ENCODE measurements at regions not wholly inside any gene's neighbourhood (a gene's known extent, or its start where the extent isn't known, plus 50 kb on each side); places are given as distances from the start of the nearest gene placed in this dataset.

DNA sequence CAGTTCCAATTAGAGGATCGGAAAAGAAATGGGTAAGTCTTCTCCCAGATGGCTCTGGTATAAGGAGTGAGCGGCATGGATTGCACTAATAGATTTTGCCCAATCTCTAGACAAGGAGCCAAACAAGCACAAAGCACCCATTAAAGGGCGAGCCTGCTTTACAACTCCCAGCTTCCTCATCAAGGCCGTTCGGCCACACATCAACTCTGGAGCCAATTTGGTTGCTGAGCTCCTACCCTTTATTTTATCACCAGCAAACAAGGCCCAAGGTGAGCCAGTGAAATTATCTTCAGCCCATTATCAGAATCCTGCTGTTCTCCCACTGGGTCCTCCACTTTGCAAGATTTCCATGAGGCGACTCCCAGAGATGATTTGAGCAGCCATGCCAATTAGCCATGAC, 292.2 kb upstream of the NPVF start:
- no peak for DNase-seq

- no peak for DNase-seq
Measured at GRCh38 chr7:25521236-25521635, 292.9 kb upstream of the NPVF start.

DNA sequence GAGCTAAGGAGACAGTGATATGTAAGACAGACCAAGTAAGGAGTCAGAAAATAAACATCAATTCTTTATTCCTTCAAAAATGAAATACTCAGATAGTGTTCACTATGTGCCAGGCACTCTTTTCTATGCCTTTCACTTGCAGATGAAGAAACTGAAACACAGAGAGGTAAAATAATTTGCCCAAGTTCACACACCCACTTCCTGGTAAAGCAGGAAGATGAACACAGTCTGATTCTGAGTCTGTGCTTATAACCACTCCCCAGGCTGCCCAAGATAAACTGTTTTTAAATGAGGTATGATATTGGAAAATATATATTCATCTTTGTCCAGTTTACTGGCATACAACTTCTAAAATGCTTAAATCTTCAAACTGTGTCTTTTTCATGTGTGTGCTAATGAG, 294.4 kb upstream of the NPVF start:
- DNase-seq, result no peak

DNA sequence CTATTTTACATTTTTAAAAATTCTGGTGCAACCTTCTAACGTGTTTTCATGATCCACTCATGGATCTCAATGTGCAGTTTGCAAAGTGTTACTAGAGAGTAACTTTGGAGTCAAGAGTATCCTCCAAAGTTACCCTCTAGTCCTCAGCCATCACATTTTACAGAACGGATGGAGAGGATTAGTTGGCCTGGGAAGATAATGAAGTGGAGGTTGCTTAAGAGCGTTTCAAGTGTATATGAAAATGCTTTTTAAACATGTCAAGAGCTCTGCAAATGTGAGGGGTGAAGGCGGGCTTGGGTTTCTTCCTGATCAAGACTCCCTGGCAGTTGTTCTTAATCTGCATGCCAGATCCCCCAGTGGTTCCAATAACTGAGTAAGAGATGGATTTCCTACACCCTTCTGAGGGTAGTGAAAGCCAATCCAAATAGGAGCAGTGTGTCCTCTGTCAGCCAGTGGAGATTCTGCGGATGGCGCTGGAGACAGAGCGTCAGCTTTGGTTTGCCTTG, 299.4 kb upstream of the NPVF start:
- no peak for DNase-seq

DNA sequence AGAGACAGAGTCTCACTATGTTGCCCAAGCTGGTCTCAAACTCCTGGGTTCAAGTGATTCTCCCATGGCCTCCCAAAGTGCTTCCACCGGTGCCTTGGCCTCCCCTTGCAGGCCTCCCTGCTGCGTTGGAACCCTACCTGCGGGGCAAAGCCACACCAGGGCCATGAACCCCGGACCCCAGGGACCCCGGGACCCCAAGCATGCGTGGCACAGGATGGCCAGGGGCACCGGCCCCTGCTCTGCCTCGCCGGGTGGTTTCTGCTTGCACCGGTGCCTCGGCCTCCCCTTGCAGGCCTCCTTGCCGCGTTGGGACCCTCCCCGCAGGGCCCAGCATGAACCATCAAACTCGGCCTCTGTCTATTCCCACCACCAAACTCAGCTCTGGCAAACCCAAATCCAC, 301.0 kb upstream of the NPVF start:
- DNase-seq, result no peak

DNA sequence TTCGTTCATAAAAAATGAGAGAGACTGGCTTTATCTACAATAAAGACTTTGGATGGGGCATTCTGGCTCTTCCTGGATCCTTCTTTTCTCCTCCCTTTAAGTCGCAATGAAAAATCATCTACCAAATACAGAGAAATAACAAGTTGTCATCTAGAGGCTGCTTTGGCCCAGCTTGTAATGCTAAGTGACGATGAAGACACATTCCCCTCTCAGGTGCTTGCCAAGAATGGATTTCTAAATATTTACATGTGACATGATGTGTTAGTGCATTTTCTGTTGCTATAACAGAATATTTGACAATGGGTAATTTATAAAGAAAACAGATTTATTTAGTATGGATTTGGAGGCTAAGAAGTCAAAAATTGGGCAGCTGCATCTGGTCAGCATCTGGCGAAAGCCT, 308.6 kb upstream of the NPVF start:
- DNase-seq, result no peak

- DNase-seq, result no peak
Measured at GRCh38 chr7:25537662-25538375, 309.5 kb upstream of the NPVF start.

DNA sequence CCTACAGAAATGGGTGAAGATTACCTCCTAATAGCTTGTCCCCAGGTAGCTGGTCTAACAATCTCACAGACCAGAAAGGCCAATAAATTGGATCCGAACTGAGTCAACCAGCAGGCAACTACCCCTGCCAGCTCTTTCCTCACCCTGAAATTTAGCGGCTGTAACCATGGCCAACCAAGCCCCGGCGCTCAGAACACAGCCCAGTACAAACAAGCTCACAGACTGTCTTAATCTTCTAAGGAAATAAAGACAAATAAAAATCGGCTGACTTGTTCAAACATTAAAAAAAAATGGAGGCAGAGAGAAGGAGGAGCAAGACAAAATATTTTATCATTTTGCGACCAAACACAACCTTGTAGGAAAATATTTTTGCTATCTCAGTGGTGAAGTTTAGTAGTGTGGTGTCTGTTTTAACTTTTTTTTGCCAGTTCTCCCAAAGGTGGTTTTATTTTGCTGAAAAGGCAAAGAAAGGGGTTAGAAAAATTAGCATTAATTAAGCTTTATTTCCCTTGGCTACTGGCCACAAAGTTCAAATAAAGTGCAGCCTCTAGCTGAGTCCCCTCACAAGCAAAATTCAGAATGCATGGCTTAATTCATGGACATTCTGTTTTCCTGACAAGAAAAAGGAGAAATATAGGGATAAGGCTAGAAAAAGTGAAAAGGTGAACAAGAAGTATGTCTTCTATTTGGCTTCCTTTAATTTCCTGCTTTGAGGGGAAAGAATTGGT, 313.0 kb upstream of the NPVF start:
- no peak for DNase-seq

DNA sequence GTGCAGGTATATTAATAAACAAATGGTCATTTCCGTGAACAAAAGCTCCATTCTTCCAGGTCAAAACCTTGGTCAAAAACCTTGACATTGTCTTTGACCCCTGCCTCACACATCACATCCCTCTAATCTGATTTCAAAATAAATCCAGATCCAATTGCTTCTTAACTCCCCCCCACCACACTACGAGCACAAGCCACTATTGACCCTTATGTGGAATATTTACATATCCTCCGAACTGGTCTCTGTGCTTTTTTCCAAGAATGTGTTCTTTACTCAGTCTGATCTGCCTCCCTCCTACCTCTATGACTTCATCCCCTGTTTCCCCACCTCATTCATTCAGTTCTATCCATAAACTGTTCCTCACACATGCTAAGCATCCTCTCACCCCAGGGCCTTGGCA, 313.6 kb upstream of the NPVF start:
- no peak for DNase-seq

DNA sequence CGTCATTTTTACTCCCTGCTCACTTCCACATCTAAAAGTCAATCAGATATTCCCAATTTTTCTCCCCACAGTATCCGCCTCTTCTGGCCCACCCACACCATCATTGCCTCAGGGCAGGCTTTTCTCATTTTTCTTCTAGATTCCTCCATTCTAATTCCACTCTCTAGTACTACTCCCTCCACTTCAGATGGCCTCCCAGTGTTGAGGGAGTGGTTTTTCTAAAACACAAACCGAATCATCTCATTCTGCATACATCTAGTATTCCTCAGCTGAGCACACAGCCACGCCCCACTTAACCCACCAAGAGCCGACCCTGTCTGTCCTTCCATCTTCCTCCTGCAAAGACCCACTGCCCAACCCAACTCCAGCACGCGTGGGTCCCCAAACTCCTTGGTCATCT, 314.9 kb upstream of the NPVF start:
- DNase-seq, result no peak

DNA sequence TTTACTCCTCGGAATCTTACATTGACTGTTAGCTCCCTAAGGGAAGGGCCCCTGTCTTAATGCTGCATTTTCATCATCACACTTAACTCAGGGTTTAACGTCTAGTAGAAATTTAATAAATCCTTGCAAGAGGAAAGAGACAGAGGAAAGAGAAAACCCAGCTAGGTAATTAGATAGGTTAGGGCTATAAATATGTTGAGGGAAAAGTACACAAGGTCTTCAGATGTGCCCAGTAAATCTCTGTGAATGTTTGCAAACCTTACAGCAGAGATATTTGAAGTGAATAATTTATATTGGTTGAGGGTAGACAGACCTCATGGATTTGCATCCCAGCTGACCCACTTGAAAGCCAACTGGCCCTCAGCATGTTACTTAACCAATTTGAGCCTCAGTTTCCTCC, 315.5 kb upstream of the NPVF start:
- no peak for DNase-seq

DNA sequence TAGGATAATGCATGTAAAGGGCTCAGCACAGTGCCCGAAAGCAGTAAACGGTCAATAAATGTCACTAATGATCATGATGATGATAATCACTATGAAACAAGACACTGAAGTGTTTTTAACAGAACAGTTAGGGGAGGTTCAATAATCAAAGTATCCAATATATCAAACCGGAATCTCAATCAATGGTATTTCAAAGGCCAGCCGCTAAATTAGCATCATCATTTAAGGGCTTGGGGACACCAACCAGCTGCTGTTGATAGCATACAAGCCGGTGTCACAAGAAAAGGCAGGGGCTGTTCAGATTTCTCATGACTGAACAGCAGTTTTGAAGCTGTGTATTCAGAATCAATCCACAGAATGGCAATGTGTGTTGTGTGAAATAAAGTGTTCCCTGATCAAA, 316.0 kb upstream of the NPVF start:
- no peak for DNase-seq

DNA sequence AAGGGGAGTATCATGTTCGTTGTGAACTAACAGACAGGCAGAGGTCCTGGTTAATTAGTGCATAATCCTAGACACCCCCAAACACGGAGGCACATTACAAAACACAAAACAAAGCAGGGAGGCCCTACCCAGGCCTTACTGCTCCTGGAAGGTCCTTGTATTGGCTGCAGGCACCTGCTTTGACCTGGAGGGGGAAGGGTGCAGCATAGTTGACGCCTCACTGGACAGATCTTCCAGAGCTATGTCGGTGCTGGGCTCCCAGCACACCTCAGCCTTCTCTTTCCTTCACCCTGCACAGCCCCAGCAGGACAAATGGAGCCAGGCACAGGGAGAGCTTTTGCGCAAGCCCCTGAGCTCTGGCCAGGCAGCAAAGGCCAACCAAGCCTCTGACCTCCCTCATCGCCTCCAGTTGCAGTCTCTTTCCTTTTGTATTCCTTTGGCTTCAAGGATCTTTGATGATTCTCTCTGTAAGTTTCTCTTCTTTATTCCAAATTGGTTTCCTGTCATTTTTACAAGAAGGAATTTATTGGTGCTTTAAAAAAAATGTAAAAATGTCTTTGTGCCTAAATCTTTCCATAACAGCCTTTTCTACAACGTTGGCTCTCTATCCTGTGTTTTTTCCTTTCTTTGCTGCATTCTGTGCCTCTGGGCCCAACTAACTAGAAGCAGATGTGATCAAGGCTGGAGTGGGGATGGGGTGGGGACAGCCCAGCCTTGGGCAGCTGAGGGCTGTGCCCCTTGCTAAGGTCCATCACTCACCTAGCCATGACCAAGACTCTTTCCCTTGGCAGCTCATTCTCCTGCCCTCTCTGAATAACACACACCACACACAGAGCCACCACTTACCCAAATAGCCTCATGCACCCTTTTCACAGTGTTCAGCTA, 317.1 kb upstream of the NPVF start:
- no peak for DNase-seq

DNA sequence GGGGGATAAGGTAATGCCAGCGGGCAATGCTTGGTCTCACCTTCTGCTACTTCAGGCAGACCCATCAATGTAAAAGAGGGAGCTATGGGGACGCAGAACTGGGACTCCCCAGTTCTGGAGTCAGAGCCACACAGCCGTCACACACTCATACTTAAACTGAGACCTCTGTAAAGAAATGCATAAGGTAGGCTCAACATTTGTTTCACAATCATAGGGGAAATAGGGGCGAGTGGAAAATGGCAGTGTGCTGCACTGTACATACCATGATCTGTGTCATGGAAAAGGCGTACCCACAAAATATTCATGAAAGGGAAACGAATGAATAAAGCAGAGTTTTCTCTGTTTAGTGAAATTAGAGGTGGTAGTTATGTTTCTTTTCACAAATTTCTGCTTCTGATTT, 318.0 kb upstream of the NPVF start:
- no peak for DNase-seq

DNA sequence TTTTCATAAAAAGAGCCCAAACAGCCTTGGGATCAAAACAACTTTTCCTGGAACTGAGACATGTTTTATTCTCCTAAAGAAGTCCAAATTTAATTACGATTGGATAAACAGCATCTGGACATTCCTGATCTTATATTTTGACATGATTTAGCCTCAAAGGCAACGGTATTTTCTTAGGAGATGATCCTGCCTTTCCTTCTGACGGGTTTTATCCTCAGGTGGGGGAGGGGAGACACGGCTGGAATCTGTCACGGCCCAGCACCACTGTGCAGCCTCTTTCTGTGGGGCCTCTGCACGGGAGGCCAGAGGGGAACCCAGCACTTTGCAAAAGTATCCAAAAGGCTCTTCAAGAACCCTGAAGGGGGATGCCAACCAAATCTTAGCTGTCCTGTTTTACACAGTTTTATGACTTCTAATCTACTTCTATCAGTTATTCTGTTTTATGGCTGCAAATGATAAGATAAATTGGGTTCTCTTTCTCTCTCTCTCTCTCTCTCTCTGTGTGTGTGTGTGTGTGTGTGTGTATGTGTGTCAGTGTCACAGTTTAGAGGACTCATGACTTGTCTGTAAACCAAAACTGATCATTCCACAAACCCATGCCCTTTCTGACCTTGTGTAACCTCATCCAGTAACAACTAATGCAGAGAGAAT, 321.1 kb upstream of the NPVF start:
- DNase-seq, result no peak

DNA sequence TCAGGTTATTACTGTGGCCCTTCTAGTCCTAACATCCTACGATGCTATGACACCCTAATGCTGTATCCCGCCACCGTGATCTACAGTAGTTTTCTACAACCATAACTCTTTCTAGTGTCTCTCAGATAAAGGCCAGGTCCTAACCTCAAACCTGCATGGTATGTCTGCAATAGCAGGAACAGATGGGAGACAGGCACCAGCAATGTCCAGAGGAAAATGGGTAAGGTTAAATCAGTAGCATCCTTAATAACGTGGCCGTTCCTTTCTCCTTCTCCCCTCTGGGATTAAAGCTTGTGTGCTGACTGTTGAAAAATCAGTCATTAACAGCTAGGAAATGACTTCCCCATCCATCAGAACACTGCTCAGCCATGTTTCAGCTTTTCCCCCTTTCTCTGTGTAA, 321.9 kb upstream of the NPVF start:
- DNase-seq, result no peak

DNA sequence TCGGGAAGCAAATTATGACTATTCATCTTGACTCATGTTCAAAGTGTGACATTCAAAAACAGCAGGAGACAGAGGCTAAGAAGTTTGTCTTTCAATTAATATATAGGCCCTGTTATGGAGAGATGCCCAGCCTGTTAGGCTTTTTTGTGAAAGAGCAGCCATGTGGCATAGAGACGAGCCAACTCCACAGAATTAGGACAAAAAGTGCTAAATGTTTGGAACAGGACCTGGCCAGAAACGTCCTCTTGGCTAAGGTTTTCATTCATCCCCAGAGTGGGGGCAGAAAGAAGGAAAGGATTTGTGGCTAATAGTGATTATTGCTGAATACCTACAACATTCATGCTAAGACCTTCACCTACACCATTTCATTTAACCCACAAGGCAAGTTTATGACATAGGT, 324.7 kb upstream of the NPVF start:
- no peak for DNase-seq

DNA sequence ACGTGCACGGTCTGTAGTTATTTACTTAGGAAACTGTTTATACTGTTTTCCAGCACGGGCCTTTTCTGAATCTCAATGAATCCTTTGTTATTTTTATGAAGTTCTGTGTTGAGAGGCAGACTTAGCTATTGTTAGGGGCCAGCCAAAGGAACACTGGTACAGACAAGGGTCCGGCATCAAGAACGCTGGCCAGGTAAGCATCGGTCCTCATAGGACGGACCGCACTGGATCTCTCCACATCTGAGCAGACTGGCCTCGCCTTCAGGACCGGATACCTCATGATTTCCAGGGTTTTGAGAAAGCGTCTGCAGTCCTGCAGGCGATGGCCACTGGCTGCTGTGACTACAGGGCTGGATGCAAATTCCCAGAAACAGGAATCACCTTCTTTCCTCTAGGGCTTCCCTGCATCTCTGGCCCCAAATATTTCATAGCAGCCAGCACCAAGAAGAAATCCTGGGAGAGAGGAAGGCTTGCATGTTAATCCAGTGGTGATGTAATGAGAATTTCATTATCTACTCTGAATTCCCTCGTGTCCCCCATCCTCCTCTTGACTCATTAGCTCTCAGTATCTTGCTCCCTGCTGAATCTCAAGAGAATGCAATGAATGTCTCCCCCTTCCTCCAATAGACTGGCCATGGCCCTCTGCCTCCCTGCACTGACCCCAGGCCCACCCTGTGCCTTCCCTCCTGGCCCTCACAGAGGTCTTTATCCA, 325.4 kb upstream of the NPVF start:
- DNase-seq, result no peak

GRCh38 chr7:25557379-25557917, 329.2 kb upstream of the NPVF start:
- DNase-seq, result no peak

DNA sequence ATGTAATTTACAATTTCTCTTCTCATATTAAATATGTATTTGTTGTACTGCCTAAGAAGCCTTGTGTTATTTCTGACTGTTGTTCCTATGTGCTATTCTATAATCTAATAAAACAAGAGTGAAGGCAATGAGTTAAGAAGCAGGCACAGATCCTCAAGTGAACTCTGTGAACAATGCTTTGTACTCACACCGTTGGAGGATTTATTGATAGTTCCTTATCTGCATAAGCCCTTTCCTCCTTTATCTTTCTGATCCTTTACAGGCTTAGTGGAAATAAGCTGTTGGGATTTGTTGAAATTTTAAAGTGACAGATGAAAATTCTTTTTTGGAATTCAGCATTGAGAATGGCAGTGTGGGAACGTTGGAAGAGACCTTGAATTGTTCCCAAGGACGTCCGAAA, 329.6 kb upstream of the NPVF start:
- no peak for DNase-seq

DNA sequence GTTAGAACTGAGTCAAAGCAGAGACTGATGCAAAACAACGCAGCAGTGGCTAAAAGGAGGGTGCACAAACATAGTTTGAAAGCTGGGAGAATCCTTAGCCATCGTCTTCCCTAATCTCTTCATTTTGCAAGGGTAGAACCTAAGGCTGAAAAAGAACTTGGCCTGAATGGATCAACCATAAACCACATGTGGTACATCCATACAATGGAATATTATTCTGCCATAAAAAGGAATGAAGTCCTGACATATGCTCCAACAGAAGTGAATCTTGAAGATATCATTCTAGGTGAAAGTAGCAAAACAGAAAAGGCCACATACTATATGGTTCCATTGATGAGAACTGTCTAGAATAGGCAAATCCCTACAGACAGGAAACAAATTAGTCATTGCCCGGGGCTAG, 330.3 kb upstream of the NPVF start:
- no peak for DNase-seq
